Motor neuron (in vitro differentiated cells): ENCODE measurements at regions not wholly inside any gene's neighbourhood (a gene's known extent, or its start where the extent isn't known, plus 50 kb on each side); places are given as distances from the start of the nearest gene placed in this dataset.

Experiments used
- ATAC-seq, 8 experiments: fragments of 200-7000 bp; cut with Tn5 transposase; replicated peaks in 6 of 8; 2 replicates each; pipeline ENCODE4 v1.8.0; 2021; ENCODE audit warnings: mild to moderate bottlenecking in 8 of 8, moderate library complexity in 8 of 8
- H3K27ac ChIP-seq, 2 donors: fragments of 250-450 bp; sonication (Bioruptor Pico); 2 replicates each; pipeline ENCODE4 v1.9.0; 2021; ENCODE audit warnings: antibody characterized with exemption in 2 of 2, mild to moderate bottlenecking in 2 of 2, moderate library complexity in 1 of 2
- H3K4me1 ChIP-seq, 2 donors: fragments of 250-450 bp; sonication (Bioruptor Pico); replicated peaks in 1 of 2; 2 replicates each; pipeline ENCODE4 v1.6.1; 2021; ENCODE audit warnings: antibody characterized with exemption in 2 of 2, mild to moderate bottlenecking in 2 of 2, moderate library complexity in 1 of 2
- H3K4me3 ChIP-seq, 5 donors: fragments of 250-450 bp; sonication (Bioruptor Pico); 2 replicates each; pipeline ENCODE4 v1.9.0; 2021; ENCODE audit warnings: antibody characterized with exemption in 5 of 5, mild to moderate bottlenecking in 5 of 5, moderate library complexity in 4 of 5
- WGBS, 10 experiments: fragments of 450-650 bp; shearing (Covaris generic); methylation state at CpG; one replicate each; pipeline ENCODE4 v1.0.0; 2022; 5-methylcytosine and 5-hydroxymethylcytosine counted together
- in situ Hi-C, 9 experiments: fragments of 400-800 bp; cut with MboI; loops; one replicate each; pipeline ENCODE4 v1.15.0; 2021; ENCODE audit warnings: low sequenced_read_pairs in 9 of 9, low pct_unique_long_range_greater_than_20kb in 2 of 9; ENCODE audit not compliant: unreplicated experiment in 9 of 9

- no peak for ATAC-seq
- in situ Hi-C loops, result loop anchor here in 6 of 9 experiments (25.0 kb wide), 3 partner anchors 385 to 910 kb away; partner anchors contain the start of genes RNU6-1 (in 4 of the 6) and SKOR1 (in 4 of the 6)
- 0 to 100% (median 75%) methylated on average over 1 to 4 of the region's 4 CpGs; no CpG with 5 or more reads in 2 of the 10 experiments for WGBS, 10 experiments
- Histone ChIP-seq H3K4me1 (peaks cover 4 to 6% of the 10 kb centered on the region in 2 donors), H3K27ac (no peak overlapping the region), H3K4me3 (no peak overlapping the region)
Measured at GRCh38 chr15:66927201-66928077, 138.0 kb upstream of the SMAD3 start.

- no peak for ATAC-seq
- in situ Hi-C loops, result loop anchor here in 6 of 9 experiments (25.0 kb wide), 3 partner anchors 384 to 909 kb away; partner anchors contain the start of genes RNU6-1 (in 4 of the 6) and SKOR1 (in 4 of the 6)
Measured at GRCh38 chr15:66928101-66928500, 137.3 kb upstream of the SMAD3 start.

GRCh38 chr15:66928784-66929183, 136.6 kb upstream of the SMAD3 start:
- in situ Hi-C loops, result loop anchor here in 6 of 9 experiments (25.0 kb wide), 3 partner anchors 384 to 909 kb away; partner anchors contain the start of genes RNU6-1 (in 4 of the 6) and SKOR1 (in 4 of the 6)
- Histone ChIP-seq H3K4me3 (no peak overlapping the region), H3K27ac (no peak overlapping the region), H3K4me1 (peaks cover 4 to 6% of the 10 kb centered on the region in 2 donors)
- no peak for ATAC-seq
- WGBS, 10 experiments, result 94 to 100% (median 97%) methylated on average over 1 of the region's 1 CpG; no CpG with 5 or more reads in 6 of the 10 experiments

More at GRCh38 chr15:66928101-66928500, 137.3 kb upstream of the SMAD3 start:
- no peak overlapping the region for H3K27ac ChIP-seq
- no peak overlapping the region for H3K4me3 ChIP-seq
- peaks cover 4 to 6% of the 10 kb centered on the region in 2 donors for H3K4me1 ChIP-seq

- WGBS, 10 experiments, result 0 to 92% (median 60%) methylated on average over 1 to 2 of the region's 2 CpGs; no CpG with 5 or more reads in 3 of the 10 experiments
- in situ Hi-C loops, result loop anchor here in 6 of 9 experiments (25.0 kb wide), 3 partner anchors 382 to 907 kb away; partner anchors contain the start of genes RNU6-1 (in 4 of the 6) and SKOR1 (in 4 of the 6)
- Histone ChIP-seq H3K27ac (no peak overlapping the region), H3K4me3 (no peak overlapping the region), H3K4me1 (peaks cover 4 to 6% of the 10 kb centered on the region in 2 donors)
- peak in 3 of 8 experiments; percentile 79 to 94 (median 91) for ATAC-seq
Measured at GRCh38 chr15:66929843-66930402, 135.5 kb upstream of the SMAD3 start.

- in situ Hi-C loops, result loop anchor here in 6 of 9 experiments (25.0 kb wide), 3 partner anchors 380 to 905 kb away; partner anchors contain the start of genes RNU6-1 (in 4 of the 6) and SKOR1 (in 4 of the 6)
- Histone ChIP-seq H3K4me1 (peaks cover 4 to 6% of the 10 kb centered on the region in 2 donors), H3K27ac (no peak overlapping the region), H3K4me3 (no peak overlapping the region)
- peak in 4 of 8 experiments; percentile 21 to 77 (median 56) for ATAC-seq
- 33 to 75% (median 43%) methylated on average over 3 to 11 of the region's 15 CpGs for WGBS, 10 experiments
Measured at GRCh38 chr15:66931768-66932633, 133.4 kb upstream of the SMAD3 start.

- 20 to 100% (median 87%) methylated on average over 1 to 5 of the region's 6 CpGs; no CpG with 5 or more reads in 4 of the 10 experiments for WGBS, 10 experiments
- in situ Hi-C loops, result loop anchor here in 6 of 9 experiments (25.0 kb wide), 3 partner anchors 380 to 905 kb away; partner anchors contain the start of genes RNU6-1 (in 4 of the 6) and SKOR1 (in 4 of the 6)
- ATAC-seq, result no peak
- Histone ChIP-seq H3K27ac (no peak overlapping the region), H3K4me3 (no peak overlapping the region), H3K4me1 (peaks cover 4 to 6% of the 10 kb centered on the region in 2 donors)
Measured at GRCh38 chr15:66932634-66933024, 132.8 kb upstream of the SMAD3 start.

GRCh38 chr15:66933932-66934867, 131.2 kb upstream of the SMAD3 start:
- Histone ChIP-seq H3K4me3 (no peak overlapping the region), H3K27ac (no peak overlapping the region), H3K4me1 (peaks cover 4 to 6% of the 10 kb centered on the region in 2 donors)
- 80 to 100% (median 93%) methylated on average over 1 to 4 of the region's 8 CpGs; no CpG with 5 or more reads in 4 of the 10 experiments for WGBS, 10 experiments
- in situ Hi-C loops, result loop anchor here in 6 of 9 experiments (25.0 kb wide), 3 partner anchors 378 to 903 kb away; partner anchors contain the start of genes RNU6-1 (in 4 of the 6) and SKOR1 (in 4 of the 6)
- ATAC-seq, result peak in 3 of 8 experiments; percentile 48 to 62 (median 56)

GRCh38 chr15:66934868-66935520, 130.4 kb upstream of the SMAD3 start:
- no peak overlapping the region for H3K4me3 ChIP-seq
- in situ Hi-C loops, result loop anchor here in 6 of 9 experiments (25.0 kb wide), 3 partner anchors 377 to 902 kb away; partner anchors contain the start of genes RNU6-1 (in 4 of the 6) and SKOR1 (in 4 of the 6)
- H3K27ac ChIP-seq, result no peak overlapping the region
- ATAC-seq, result no peak
- peaks cover 4 to 6% of the 10 kb centered on the region in 2 donors for H3K4me1 ChIP-seq
- 83 to 100% (median 94%) methylated on average over 1 to 3 of the region's 3 CpGs; no CpG with 5 or more reads in 4 of the 10 experiments for WGBS, 10 experiments

GRCh38 chr15:66935688-66936087, 129.7 kb upstream of the SMAD3 start:
- in situ Hi-C loops, result loop anchor here in 6 of 9 experiments (25.0 kb wide), 3 partner anchors 377 to 902 kb away; partner anchors contain the start of genes RNU6-1 (in 4 of the 6) and SKOR1 (in 4 of the 6)
- peaks cover 4 to 6% of the 10 kb centered on the region in 2 donors for H3K4me1 ChIP-seq
- H3K4me3 ChIP-seq, result no peak overlapping the region
- H3K27ac ChIP-seq, result no peak overlapping the region
- 15 to 95% (median 81%) methylated on average over 3 to 7 of the region's 7 CpGs; no CpG with 5 or more reads in 1 of the 10 experiments for WGBS, 10 experiments
- ATAC-seq, result no peak

GRCh38 chr15:66936109-66936860, 129.1 kb upstream of the SMAD3 start:
- Histone ChIP-seq H3K4me3 (no peak overlapping the region), H3K4me1 (peaks cover 4 to 6% of the 10 kb centered on the region in 2 donors), H3K27ac (no peak overlapping the region)
- in situ Hi-C loops, result loop anchor here in 6 of 9 experiments (25.0 kb wide), 3 partner anchors 376 to 901 kb away; partner anchors contain the start of genes RNU6-1 (in 4 of the 6) and SKOR1 (in 4 of the 6)
- WGBS, 10 experiments, result 0 to 100% (median 17%) methylated on average over 1 to 12 of the region's 25 CpGs; no CpG with 5 or more reads in 3 of the 10 experiments
- peak in 3 of 8 experiments; percentile 60 to 73 (median 64) for ATAC-seq
